GM19324 (cell line): ENCODE measurements at regions not wholly inside any gene's neighbourhood (a gene's known extent, or its start where the extent isn't known, plus 50 kb on each side); places are given as distances from the start of the nearest gene placed in this dataset.

Experiments
- ATAC-seq: cut with Tn5 transposase; IDR thresholded peaks from one replicate; pipeline ENCODE4 v1.9.1; 2021; ENCODE audit warnings: mild to moderate bottlenecking, moderate library complexity; ENCODE audit not compliant: unreplicated experiment, low FRiP score

- no peak for ATAC-seq
Observed at GRCh38 chr6:168988801-168989200, 264.8 kb downstream of the THBS2 start.

GRCh38 chr6:168988280-168988679, 265.4 kb downstream of the THBS2 start:
- no peak for ATAC-seq

GRCh38 chr6:168985705-168986104, 267.9 kb downstream of the THBS2 start:
- ATAC-seq = no peak

GRCh38 chr6:168983925-168984324, 269.7 kb downstream of the THBS2 start:
- no peak for ATAC-seq

GRCh38 chr6:168981187-168981586, 272.5 kb downstream of the THBS2 start:
- no peak for ATAC-seq

- ATAC-seq = no peak
Observed at GRCh38 chr6:168979254-168979653, 274.4 kb downstream of the THBS2 start.

- ATAC-seq = no peak
Observed at GRCh38 chr6:168972128-168972527, 281.5 kb downstream of the THBS2 start.

GRCh38 chr6:168971549-168971948, 282.1 kb downstream of the THBS2 start:
- ATAC-seq = no peak

- no peak for ATAC-seq
Observed at GRCh38 chr6:168968801-168969200, 284.8 kb downstream of the THBS2 start.

GRCh38 chr6:168968228-168968627, 285.4 kb downstream of the THBS2 start:
- ATAC-seq = no peak

- no peak for ATAC-seq
Observed at GRCh38 chr6:168967281-168967925, 286.2 kb downstream of the THBS2 start.

GRCh38 chr6:168964138-168964835, 289.4 kb downstream of the THBS2 start:
- ATAC-seq = no peak

- ATAC-seq = no peak
Observed at GRCh38 chr6:168962886-168963285, 290.8 kb downstream of the THBS2 start.

GRCh38 chr6:168961264-168961656, 292.4 kb downstream of the THBS2 start:
- ATAC-seq = no peak

- ATAC-seq = no peak
Observed at GRCh38 chr6:168960551-168961263, 292.9 kb downstream of the THBS2 start.

GRCh38 chr6:168959696-168960095, 293.9 kb downstream of the THBS2 start:
- ATAC-seq = no peak

GRCh38 chr6:168956884-168957730, 296.5 kb downstream of the THBS2 start:
- ATAC-seq = no peak

GRCh38 chr6:168956141-168956838, 297.4 kb downstream of the THBS2 start:
- no peak for ATAC-seq

- no peak for ATAC-seq
Observed at GRCh38 chr6:168953461-168953860, 300.2 kb downstream of the THBS2 start.

GRCh38 chr6:168951217-168951616, 302.4 kb downstream of the THBS2 start:
- ATAC-seq = no peak
